Anterior cingulate cortex (tissue), 58 donors: ENCODE measurements at regions not wholly inside any gene's neighbourhood (a gene's known extent, or its start where the extent isn't known, plus 50 kb on each side); places are given as distances from the start of the nearest gene placed in this dataset.

Source experiments
- DNase-seq, 58 donors: peaks; one replicate each; lab custom pipeline; 2025; lab: John Stamatoyannopoulos, UW

DNA sequence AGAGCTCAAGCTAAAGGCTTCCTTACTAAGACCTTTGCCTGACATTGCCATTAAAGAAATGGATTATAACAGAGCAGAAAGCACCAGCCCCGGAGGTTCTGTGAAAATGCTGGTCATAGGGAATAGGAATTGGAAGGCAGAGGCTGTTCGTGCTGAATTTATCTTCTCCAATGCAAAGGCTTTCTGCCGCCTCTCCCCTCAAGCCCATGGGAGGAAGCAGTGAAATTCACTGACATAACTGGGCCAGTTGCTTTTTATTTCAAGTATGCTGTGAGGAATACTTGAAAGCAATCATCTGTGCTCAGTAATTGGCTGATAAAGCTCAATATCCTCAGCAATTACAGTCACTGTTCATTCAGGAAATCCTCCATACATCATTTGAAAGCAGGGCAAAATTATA is 85.4 kb upstream of the LINC00305 start:
- DNase-seq, result no peak

GRCh38 chr18:64233851-64234250 is 85.0 kb upstream of the LINC00305 start:
- DNase-seq, result no peak

- DNase-seq, result no peak
Observed at GRCh38 chr18:64220941-64221340, 72.1 kb upstream of the LINC00305 start.

DNA sequence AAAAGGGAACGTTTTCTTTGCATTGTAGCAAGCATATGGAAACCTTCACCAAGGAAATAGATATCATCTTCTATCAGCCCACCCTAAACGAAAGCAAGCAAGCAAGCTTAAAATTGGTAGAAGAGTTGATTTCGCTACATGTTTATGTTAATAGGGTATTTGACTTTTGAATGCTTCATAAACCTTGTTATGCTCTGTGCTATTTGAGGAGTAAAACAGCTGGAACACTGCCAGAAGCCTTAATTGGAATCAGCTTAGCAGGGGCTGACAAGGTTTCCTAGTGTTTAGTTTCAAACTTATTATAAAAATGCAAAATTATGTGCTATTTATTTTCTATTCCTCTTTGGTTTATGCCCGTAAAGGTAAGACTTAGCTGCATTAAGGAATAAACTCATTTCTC is 70.6 kb upstream of the LINC00305 start:
- no peak for DNase-seq

DNA sequence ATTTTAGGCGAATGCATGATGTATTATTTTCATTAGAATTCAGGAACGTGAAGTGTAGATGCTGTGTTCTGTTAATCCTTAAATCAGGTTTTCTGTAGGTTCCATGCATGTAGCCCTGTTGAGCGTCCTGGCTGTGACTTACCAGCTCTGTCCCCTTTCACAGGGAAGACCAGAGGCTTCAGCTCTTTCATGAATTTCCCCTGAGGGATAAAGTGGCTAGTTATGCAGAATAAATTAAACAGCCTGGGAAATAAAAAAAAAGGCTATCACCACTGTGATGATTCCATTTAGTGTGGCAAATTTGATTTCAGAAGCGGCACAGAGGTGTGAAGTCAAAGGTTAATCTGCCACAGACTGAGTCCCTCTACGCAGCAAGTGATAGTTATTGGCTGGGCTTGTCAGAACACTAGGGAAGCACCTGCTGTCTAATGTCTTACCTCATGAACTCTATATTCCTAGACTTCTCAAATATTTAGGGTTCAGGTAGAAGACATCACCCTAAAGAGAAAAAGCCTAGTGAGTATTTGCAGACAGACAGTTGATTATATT is 61.6 kb upstream of the LINC00305 start:
- no peak for DNase-seq

GRCh38 chr18:64208516-64208915 is 59.6 kb upstream of the LINC00305 start:
- no peak for DNase-seq

GRCh38 chr18:64207820-64208219 is 58.9 kb upstream of the LINC00305 start:
- DNase-seq, result no peak

DNA sequence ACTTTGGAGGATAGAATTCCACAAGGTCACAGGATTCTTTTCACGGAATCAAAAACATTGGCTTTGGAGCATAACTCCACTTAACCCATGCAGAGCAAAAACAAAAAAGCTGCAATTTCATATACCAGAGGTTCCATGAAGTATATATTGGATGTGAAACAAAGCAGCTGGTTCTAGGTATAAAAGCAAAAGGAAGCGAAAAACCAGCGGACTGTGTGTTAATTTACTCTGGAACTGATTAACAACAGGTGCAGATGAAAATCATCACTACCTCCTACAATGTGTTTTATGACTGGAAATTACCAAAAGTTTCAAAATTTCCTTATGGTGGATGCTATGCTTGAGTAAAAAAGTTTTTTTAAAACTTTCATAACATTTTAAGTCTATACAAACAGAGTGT is 54.4 kb upstream of the LINC00305 start:
- DNase-seq, result no peak

DNA sequence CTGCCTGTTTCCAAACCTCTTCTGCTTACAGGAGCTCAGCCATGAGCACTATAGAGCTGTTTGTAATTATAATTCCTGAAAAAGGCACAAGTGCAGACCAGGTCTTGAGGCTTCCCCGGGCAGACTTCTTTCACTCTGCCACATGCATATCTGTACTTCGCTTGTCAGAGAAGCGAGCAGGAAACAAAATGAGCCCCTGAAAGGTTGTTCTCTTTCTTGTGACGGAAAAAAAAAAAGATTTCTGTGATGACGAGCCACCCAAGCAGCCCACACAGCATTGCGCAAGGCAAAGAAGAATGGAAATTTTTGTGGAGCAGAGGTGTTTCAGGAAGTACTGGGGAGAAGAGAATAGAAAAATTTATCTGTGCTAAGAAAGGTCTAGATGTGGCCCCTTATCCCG is 54.0 kb upstream of the LINC00305 start:
- DNase-seq, result peak in 1 of 58 donors; percentile 23

- DNase-seq, result no peak
Observed at GRCh38 chr18:64202210-64202836, 53.4 kb upstream of the LINC00305 start.

- DNase-seq, result no peak
Observed at GRCh38 chr18:64201781-64202180, 52.9 kb upstream of the LINC00305 start.

- no peak for DNase-seq
Observed at GRCh38 chr18:64199581-64199980, 50.7 kb upstream of the LINC00305 start.
